ENCODE measurements at regions not wholly inside any gene's neighbourhood (a gene's known extent, or its start where the extent isn't known, plus 50 kb on each side); places are given as distances from the start of the nearest gene placed in this dataset.

GRCh38 chr3:194250098-194251002 is 100.8 kb downstream of the CPN2 start:
- Histone ChIP-seq H3K9me3 (no peaks in the 10 kb centered on the region), H3K27me3 (replicated peaks in 1 of 7) (peaks cover 0 to 24% (median 0%) of the 10 kb centered on the region in 7 donors), H3K36me3 (no peaks in the 10 kb centered on the region), H3K27ac (peak overlapping the region in 2 of 8 donors; percentile 22 to 31), H3K4me3 (no peak overlapping the region), H3K4me1 (peaks cover 5 to 65% (median 24%) of the 10 kb centered on the region in 6 donors)
- DNase-seq, result no peak
- peak; percentile 13 to 55 (median 29) for TF ChIP-seq POLR2AphosphoS5 (IDR thresholded peaks at IDR 0.05)
- TF ChIP-seq CTCF (IDR thresholded peaks at IDR 0.05 in 8 of 11, conservative IDR thresholded peaks at IDR 0.05 in 3 of 11), result no peak
- TF ChIP-seq POLR2A (IDR thresholded peaks at IDR 0.05), result no peak
- intact Hi-C loops (cut with DNase I; ENCODE audit: low total_unique reads), result no loop called here
- 42 to 64% (median 50%) methylated on average over 20 of the region's 20 CpGs for WGBS, 5 donors

- peaks cover 10 to 68% (median 31%) of the 10 kb centered on the region in 6 donors for H3K4me1 ChIP-seq
- DNase-seq, result no peak
- intact Hi-C loops (cut with DNase I; ENCODE audit: low total_unique reads), result no loop called here
- TF ChIP-seq CTCF (IDR thresholded peaks at IDR 0.05 in 8 of 11, conservative IDR thresholded peaks at IDR 0.05 in 3 of 11), result no peak
- no peak for TF ChIP-seq POLR2A (IDR thresholded peaks at IDR 0.05)
- TF ChIP-seq POLR2AphosphoS5 (IDR thresholded peaks at IDR 0.05), result no peak
- H3K9me3 ChIP-seq, result no peaks in the 10 kb centered on the region
- no peaks in the 10 kb centered on the region for H3K36me3 ChIP-seq
- peaks cover 0 to 24% (median 0%) of the 10 kb centered on the region in 7 donors for H3K27me3 ChIP-seq (replicated peaks in 1 of 7)
- 59 to 83% (median 77%) methylated on average over 10 of the region's 10 CpGs for WGBS, 5 donors
- H3K4me3 ChIP-seq, result no peak overlapping the region
- H3K27ac ChIP-seq, result no peak overlapping the region
Measured at GRCh38 chr3:194251007-194251406, 100.1 kb downstream of the CPN2 start.

- 56 to 75% (median 63%) methylated on average over 6 of the region's 6 CpGs for WGBS, 5 donors
- DNase-seq, result no peak
- TF ChIP-seq CTCF (IDR thresholded peaks at IDR 0.05 in 8 of 11, conservative IDR thresholded peaks at IDR 0.05 in 3 of 11) (no peak), POLR2A (IDR thresholded peaks at IDR 0.05) (no peak), POLR2AphosphoS5 (IDR thresholded peaks at IDR 0.05) (no peak)
- Histone ChIP-seq H3K4me1 (peaks cover 10 to 68% (median 33%) of the 10 kb centered on the region in 6 donors), H3K36me3 (no peaks in the 10 kb centered on the region), H3K4me3 (no peak overlapping the region), H3K9me3 (no peaks in the 10 kb centered on the region), H3K27ac (no peak overlapping the region), H3K27me3 (replicated peaks in 1 of 7) (peaks cover 0 to 24% (median 0%) of the 10 kb centered on the region in 7 donors)
- intact Hi-C loops (cut with DNase I; ENCODE audit: low total_unique reads), result no loop called here
Measured at GRCh38 chr3:194251461-194251860, 99.7 kb downstream of the CPN2 start.

- intact Hi-C loops (cut with DNase I; ENCODE audit: low total_unique reads), result no loop called here
- no peaks in the 10 kb centered on the region for H3K9me3 ChIP-seq
- H3K27me3 ChIP-seq (replicated peaks in 1 of 7), result peaks cover 0 to 24% (median 0%) of the 10 kb centered on the region in 7 donors
- TF ChIP-seq POLR2AphosphoS5 (IDR thresholded peaks at IDR 0.05) (no peak), POLR2A (IDR thresholded peaks at IDR 0.05) (no peak), CTCF (IDR thresholded peaks at IDR 0.05 in 8 of 11, conservative IDR thresholded peaks at IDR 0.05 in 3 of 11) (no peak)
- no peaks in the 10 kb centered on the region for H3K36me3 ChIP-seq
- DNase-seq, result no peak
- whole genome bisulfite sequencing, 5 donors, result 92 to 97% (median 96%) methylated on average over 18 of the region's 18 CpGs
- H3K4me1 ChIP-seq, result peaks cover 10 to 64% (median 33%) of the 10 kb centered on the region in 6 donors
- no peak overlapping the region for H3K4me3 ChIP-seq
- no peak overlapping the region for H3K27ac ChIP-seq
Measured at GRCh38 chr3:194251891-194252560, 99.1 kb downstream of the CPN2 start.

All from spleen (tissue), 11 donors.